ENCODE measurements at regions not wholly inside any gene's neighbourhood (a gene's known extent, or its start where the extent isn't known, plus 50 kb on each side); places are given as distances from the start of the nearest gene placed in this dataset.

DNA sequence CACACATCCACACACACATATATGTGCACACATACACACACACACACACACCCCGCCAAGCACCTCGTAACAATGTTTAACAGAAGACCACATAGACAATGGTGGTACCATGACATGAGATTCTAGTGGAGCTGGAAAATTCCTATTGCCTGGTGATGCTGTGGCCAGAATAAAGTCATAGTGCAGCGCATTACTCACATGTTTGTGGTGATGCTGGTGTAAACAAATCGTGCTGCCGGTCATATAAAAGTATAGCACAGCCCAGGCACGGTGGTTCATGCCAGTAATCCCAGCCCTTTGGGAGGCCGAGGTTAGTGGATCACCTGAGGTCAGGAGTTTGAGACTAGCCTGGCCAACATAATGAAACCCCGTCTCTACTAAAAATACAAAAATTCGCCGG, 275.2 kb downstream of the TRIML1 start:
- TF ChIP-seq, protein P1, sequence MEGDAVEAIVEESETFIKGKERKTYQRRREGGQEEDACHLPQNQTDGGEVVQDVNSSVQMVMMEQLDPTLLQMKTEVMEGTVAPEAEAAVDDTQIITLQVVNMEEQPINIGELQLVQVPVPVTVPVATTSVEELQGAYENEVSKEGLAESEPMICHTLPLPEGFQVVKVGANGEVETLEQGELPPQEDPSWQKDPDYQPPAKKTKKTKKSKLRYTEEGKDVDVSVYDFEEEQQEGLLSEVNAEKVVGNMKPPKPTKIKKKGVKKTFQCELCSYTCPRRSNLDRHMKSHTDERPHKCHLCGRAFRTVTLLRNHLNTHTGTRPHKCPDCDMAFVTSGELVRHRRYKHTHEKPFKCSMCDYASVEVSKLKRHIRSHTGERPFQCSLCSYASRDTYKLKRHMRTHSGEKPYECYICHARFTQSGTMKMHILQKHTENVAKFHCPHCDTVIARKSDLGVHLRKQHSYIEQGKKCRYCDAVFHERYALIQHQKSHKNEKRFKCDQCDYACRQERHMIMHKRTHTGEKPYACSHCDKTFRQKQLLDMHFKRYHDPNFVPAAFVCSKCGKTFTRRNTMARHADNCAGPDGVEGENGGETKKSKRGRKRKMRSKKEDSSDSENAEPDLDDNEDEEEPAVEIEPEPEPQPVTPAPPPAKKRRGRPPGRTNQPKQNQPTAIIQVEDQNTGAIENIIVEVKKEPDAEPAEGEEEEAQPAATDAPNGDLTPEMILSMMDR (conservative IDR thresholded peaks at IDR 0.05 in 1 of 2, IDR thresholded peaks at IDR 0.05 in 1 of 2; ENCODE audit: low read depth in 1 of 2, low read length in 2 of 2) = no peak
- no peak for TF ChIP-seq EZH2 (IDR thresholded peaks at IDR 0.05; ENCODE audit: low read length, missing control alignments)
- H3K27ac ChIP-seq (ENCODE audit: insufficient read depth, low read length) = no peak overlapping the region
- no peak for DNase-seq (ENCODE audit: low read depth in 2 of 2)
- H4K20me1 ChIP-seq (ENCODE audit: control insufficient read depth, extremely low read depth, insufficient read depth, low read length) = no peaks in the 10 kb centered on the region
- H3K4me1 ChIP-seq (ENCODE audit: control insufficient read depth, extremely low read depth, insufficient read depth, low read length) = no peaks in the 10 kb centered on the region
- no peaks in the 10 kb centered on the region for H3K9me3 ChIP-seq (ENCODE audit: control insufficient read depth, insufficient read depth, low read depth, low read length)
- H3K4me2 ChIP-seq (ENCODE audit: extremely low read depth, insufficient read depth, low read length) = no peak overlapping the region
- H3K79me2 ChIP-seq (ENCODE audit: control insufficient read depth, insufficient read depth, low read length) = no peaks in the 10 kb centered on the region
- no peaks in the 10 kb centered on the region for H3K27me3 ChIP-seq (ENCODE audit: control insufficient read depth, insufficient read depth, low read length)
- H3K9ac ChIP-seq (ENCODE audit: insufficient read depth, low read length) = no peak overlapping the region
- no peaks in the 10 kb centered on the region for H3K36me3 ChIP-seq (ENCODE audit: control insufficient read depth, insufficient read depth, low read length)
- no peak overlapping the region for H3K4me3 ChIP-seq (replicated peaks in 1 of 4; ENCODE audit: control extremely low read depth in 1 of 4, insufficient read depth in 1 of 4, low read depth in 3 of 4, low read length in 4 of 4)
- no peak overlapping the region for H2AFZ ChIP-seq (ENCODE audit: low read length)

DNA sequence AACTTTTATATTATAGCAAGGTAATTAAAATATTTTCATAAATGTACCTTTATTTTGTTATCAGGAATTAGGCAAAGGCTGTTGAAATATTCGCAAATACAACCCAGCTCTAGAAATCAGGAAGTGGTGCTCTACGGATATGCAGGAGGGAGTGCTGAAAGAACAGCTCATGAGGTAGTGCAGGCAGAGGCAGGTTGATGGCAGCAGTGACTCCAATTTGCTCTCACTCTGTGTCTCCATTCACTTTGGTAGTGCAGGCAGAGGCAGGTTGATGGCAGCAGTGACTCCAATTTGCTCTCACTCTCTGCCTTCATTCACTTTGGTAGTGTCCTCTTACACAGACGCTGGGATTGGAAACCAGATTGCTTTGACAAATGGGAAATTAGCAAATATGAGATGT, 277.9 kb downstream of the TRIML1 start:
- Histone ChIP-seq H3K9me3 (ENCODE audit: control insufficient read depth, insufficient read depth, low read depth, low read length) (no peaks in the 10 kb centered on the region), H3K79me2 (ENCODE audit: control insufficient read depth, insufficient read depth, low read length) (no peaks in the 10 kb centered on the region), H3K9ac (ENCODE audit: insufficient read depth, low read length) (no peak overlapping the region), H4K20me1 (ENCODE audit: control insufficient read depth, extremely low read depth, insufficient read depth, low read length) (no peaks in the 10 kb centered on the region), H3K27me3 (ENCODE audit: control insufficient read depth, insufficient read depth, low read length) (no peaks in the 10 kb centered on the region), H3K36me3 (ENCODE audit: control insufficient read depth, insufficient read depth, low read length) (no peaks in the 10 kb centered on the region), H3K4me2 (ENCODE audit: extremely low read depth, insufficient read depth, low read length) (no peak overlapping the region), H3K27ac (ENCODE audit: insufficient read depth, low read length) (no peak overlapping the region), H3K4me3 (replicated peaks in 1 of 4; ENCODE audit: control extremely low read depth in 1 of 4, insufficient read depth in 1 of 4, low read depth in 3 of 4, low read length in 4 of 4) (no peak overlapping the region), H2AFZ (ENCODE audit: low read length) (no peak overlapping the region), H3K4me1 (ENCODE audit: control insufficient read depth, extremely low read depth, insufficient read depth, low read length) (no peaks in the 10 kb centered on the region)
- TF ChIP-seq, protein P1 (conservative IDR thresholded peaks at IDR 0.05 in 1 of 2, IDR thresholded peaks at IDR 0.05 in 1 of 2; ENCODE audit: low read depth in 1 of 2, low read length in 2 of 2) = no peak
- TF ChIP-seq EZH2 (IDR thresholded peaks at IDR 0.05; ENCODE audit: low read length, missing control alignments) = no peak
- DNase-seq (ENCODE audit: low read depth in 2 of 2) = no peak

DNA sequence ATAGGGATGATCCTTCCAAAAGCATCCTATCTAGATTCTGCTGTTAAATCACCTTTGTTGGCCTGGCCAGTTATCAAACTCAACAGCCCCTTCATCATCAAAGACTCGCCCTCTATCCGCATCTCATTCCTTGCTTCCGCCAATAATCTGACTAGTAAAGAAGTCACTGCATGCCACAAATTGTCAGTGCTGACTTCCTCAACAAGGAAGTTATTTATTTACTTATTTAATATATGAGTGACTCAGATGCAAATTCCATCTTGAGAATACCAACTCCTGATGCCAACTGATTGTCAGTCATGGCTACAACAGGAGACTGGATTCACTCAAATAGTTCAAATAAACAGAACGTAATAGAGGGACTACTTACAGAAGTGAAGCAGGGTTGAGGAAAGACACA, 283.8 kb downstream of the TRIML1 start:
- Histone ChIP-seq H3K9ac (ENCODE audit: insufficient read depth, low read length) (no peak overlapping the region), H3K4me2 (ENCODE audit: extremely low read depth, insufficient read depth, low read length) (no peak overlapping the region), H3K4me1 (ENCODE audit: control insufficient read depth, extremely low read depth, insufficient read depth, low read length) (no peaks in the 10 kb centered on the region), H3K36me3 (ENCODE audit: control insufficient read depth, insufficient read depth, low read length) (no peaks in the 10 kb centered on the region), H3K27ac (ENCODE audit: insufficient read depth, low read length) (no peak overlapping the region), H3K9me3 (ENCODE audit: control insufficient read depth, insufficient read depth, low read depth, low read length) (no peaks in the 10 kb centered on the region), H3K79me2 (ENCODE audit: control insufficient read depth, insufficient read depth, low read length) (no peaks in the 10 kb centered on the region), H3K4me3 (replicated peaks in 1 of 4; ENCODE audit: control extremely low read depth in 1 of 4, insufficient read depth in 1 of 4, low read depth in 3 of 4, low read length in 4 of 4) (no peak overlapping the region), H3K27me3 (ENCODE audit: control insufficient read depth, insufficient read depth, low read length) (no peaks in the 10 kb centered on the region), H2AFZ (ENCODE audit: low read length) (no peak overlapping the region), H4K20me1 (ENCODE audit: control insufficient read depth, extremely low read depth, insufficient read depth, low read length) (no peaks in the 10 kb centered on the region)
- TF ChIP-seq, protein P1 (conservative IDR thresholded peaks at IDR 0.05 in 1 of 2, IDR thresholded peaks at IDR 0.05 in 1 of 2; ENCODE audit: low read depth in 1 of 2, low read length in 2 of 2) = no peak
- TF ChIP-seq EZH2 (IDR thresholded peaks at IDR 0.05; ENCODE audit: low read length, missing control alignments) = no peak
- DNase-seq (ENCODE audit: low read depth in 2 of 2) = no peak

Measured in fibroblast of lung (primary cell).